Natural killer cell (primary cell): ENCODE measurements at regions not wholly inside any gene's neighbourhood (a gene's known extent, or its start where the extent isn't known, plus 50 kb on each side); places are given as distances from the start of the nearest gene placed in this dataset.

ENCODE experiments used
- ATAC-seq, 3 donors: fragments of 150-1000 bp in 2 of 3; fragments of 200-7000 bp in 1 of 3; cut with Tn5 transposase; 1 replicate in 1 of 3; 2 replicates in 2 of 3; pipeline ENCODE4 v1.10.0; 2021; ENCODE audit warnings: mild to moderate bottlenecking in 2 of 3, moderate library complexity in 2 of 3
- DNase-seq, 2 donors: peaks; one replicate each; pipeline versions ENCODE4 v3.0.0 to v3.0.0-alpha.2; 2013 to 2021; ENCODE audit warnings: mixed read lengths in 1 of 2
- H3K27ac ChIP-seq: one replicate; pipeline ENCODE4 v1.5.1; 2013; ENCODE audit warnings: mild to moderate bottlenecking, low read length
- H3K27me3 ChIP-seq: one replicate; pipeline ENCODE4 v1.6.1; 2013; ENCODE audit warnings: low read length; ENCODE audit not compliant: control insufficient read depth, insufficient read depth
- H3K36me3 ChIP-seq: one replicate; pipeline ENCODE4 v1.6.1; 2013; ENCODE audit warnings: low read length; ENCODE audit not compliant: control insufficient read depth, insufficient read depth
- H3K4me1 ChIP-seq: one replicate; pipeline ENCODE4 v1.6.1; 2013; ENCODE audit warnings: low read length; ENCODE audit not compliant: control insufficient read depth, insufficient read depth
- H3K4me3 ChIP-seq: one replicate; pipeline ENCODE4 v1.5.1; 2013; ENCODE audit warnings: low read length
- H3K9me3 ChIP-seq: one replicate; pipeline ENCODE4 v1.6.1; 2013; ENCODE audit warnings: low read length; ENCODE audit not compliant: control insufficient read depth, insufficient read depth
- H3K27ac Mint-ChIP-seq, 2 donors: one replicate each; pipeline ENCODE4 v1.8.0; 2022; ENCODE audit warnings: mild to moderate bottlenecking in 2 of 2, mixed read lengths in 2 of 2, moderate library complexity in 1 of 2
- H3K27me3 Mint-ChIP-seq, 2 donors: one replicate each; pipeline ENCODE4 v1.8.0; 2022; ENCODE audit warnings: low read depth in 2 of 2, mixed read lengths in 2 of 2
- H3K36me3 Mint-ChIP-seq: one replicate; pipeline ENCODE4 v1.8.0; 2022; ENCODE audit warnings: mixed read lengths
- H3K4me1 Mint-ChIP-seq, 2 donors: one replicate each; pipeline ENCODE4 v1.8.0; 2022; ENCODE audit warnings: mixed read lengths in 2 of 2
- H3K4me3 Mint-ChIP-seq: one replicate; pipeline ENCODE4 v1.8.0; 2022; ENCODE audit warnings: mild to moderate bottlenecking, moderate library complexity, mixed read lengths
- H3K9me3 Mint-ChIP-seq, 2 donors: one replicate each; pipeline ENCODE4 v1.8.0; 2022; ENCODE audit warnings: mixed read lengths in 2 of 2
- CTCF ChIP-seq: fragments of 200-600 bp; IDR thresholded peaks from one replicate; pipeline ENCODE4 v1.8.0; 2022; ENCODE audit warnings: antibody characterized with exemption
- WGBS: methylation state at CpG from one replicate; pipeline ENCODE4 v1.1.7; 2013; ENCODE audit warnings: missing lambda C conversion rate; ENCODE audit not compliant: insufficient coverage; 5-methylcytosine and 5-hydroxymethylcytosine counted together
- intact Hi-C: fragments of 100-400 bp; cut with micrococcal nuclease; formaldehyde crosslinking; loops from one replicate; pipeline ENCODE4 v1.14.2; 2022

DNA sequence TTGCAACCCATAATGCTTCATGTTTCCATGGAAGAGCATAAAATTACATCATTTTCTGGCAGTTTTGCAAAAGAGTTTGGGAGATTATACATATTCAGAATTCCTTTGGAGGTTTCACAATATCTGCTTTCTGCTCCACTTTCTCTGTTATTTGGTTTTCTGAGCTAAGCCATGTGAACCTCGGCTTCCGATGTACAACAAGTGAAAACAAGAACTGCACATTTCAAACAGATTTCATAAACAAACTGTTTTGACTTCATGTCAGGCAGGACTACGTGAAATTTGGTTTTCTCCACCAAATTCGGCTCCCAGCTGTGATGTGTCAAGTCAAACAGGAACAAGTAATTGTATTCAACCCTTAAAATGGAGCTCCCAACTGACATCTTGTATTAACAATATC is 609.8 kb downstream of the IRX1 start:
- no peak for TF ChIP-seq CTCF
- DNase-seq = no peak
- Mint-ChIP-seq H3K4me3 (no peak overlapping the region), H3K36me3 (no peaks in the 10 kb centered on the region), H3K9me3 (no peaks in the 10 kb centered on the region), H3K27ac (no peak overlapping the region), H3K4me1 (no peaks in the 10 kb centered on the region), H3K27me3 (no peaks in the 10 kb centered on the region)
- no peak overlapping the region for H3K4me3 ChIP-seq
- 64% methylated on average over 4 of the region's 4 CpGs for WGBS
- H3K27ac ChIP-seq = no peak overlapping the region
- intact Hi-C loops = no loop called here
- H3K9me3 ChIP-seq = peaks cover 5% of the 10 kb centered on the region
- H3K36me3 ChIP-seq = no peaks in the 10 kb centered on the region
- H3K4me1 ChIP-seq = no peaks in the 10 kb centered on the region
- H3K27me3 ChIP-seq = no peaks in the 10 kb centered on the region
- no peak for ATAC-seq

GRCh38 chr5:4206127-4206526 is 610.5 kb downstream of the IRX1 start:
- no peak for TF ChIP-seq CTCF
- WGBS = 63% methylated on average over 1 of the region's 1 CpG
- intact Hi-C loops = no loop called here
- Mint-ChIP-seq H3K4me3 (no peak overlapping the region), H3K27ac (no peak overlapping the region), H3K4me1 (no peaks in the 10 kb centered on the region), H3K9me3 (no peaks in the 10 kb centered on the region), H3K27me3 (no peaks in the 10 kb centered on the region), H3K36me3 (no peaks in the 10 kb centered on the region)
- Histone ChIP-seq H3K4me3 (no peak overlapping the region), H3K36me3 (no peaks in the 10 kb centered on the region), H3K4me1 (no peaks in the 10 kb centered on the region), H3K9me3 (peaks cover 5% of the 10 kb centered on the region), H3K27ac (no peak overlapping the region), H3K27me3 (no peaks in the 10 kb centered on the region)
- ATAC-seq = no peak
- DNase-seq = no peak

- DNase-seq (no peak), ATAC-seq (no peak)
- Mint-ChIP-seq H3K36me3 (no peaks in the 10 kb centered on the region), H3K4me1 (no peaks in the 10 kb centered on the region), H3K27ac (no peak overlapping the region), H3K27me3 (no peaks in the 10 kb centered on the region), H3K4me3 (no peak overlapping the region), H3K9me3 (no peaks in the 10 kb centered on the region)
- Histone ChIP-seq H3K4me1 (no peaks in the 10 kb centered on the region), H3K4me3 (no peak overlapping the region), H3K27ac (no peak overlapping the region), H3K9me3 (peaks cover 5% of the 10 kb centered on the region), H3K36me3 (no peaks in the 10 kb centered on the region), H3K27me3 (no peaks in the 10 kb centered on the region)
- 92% methylated on average over 20 of the region's 20 CpGs for WGBS
- intact Hi-C loops = no loop called here
- TF ChIP-seq CTCF = no peak
Observed at GRCh38 chr5:4207486-4207885, 611.9 kb downstream of the IRX1 start.

- no peak for ATAC-seq
- WGBS = 93% methylated on average over 2 of the region's 2 CpGs
- no peaks in the 10 kb centered on the region for H3K9me3 Mint-ChIP-seq
Observed at GRCh38 chr5:4208537-4208936, 612.9 kb downstream of the IRX1 start.

More at GRCh38 chr5:4208537-4208936, 612.9 kb downstream of the IRX1 start:
- Histone ChIP-seq H3K4me3 (no peak overlapping the region), H3K4me1 (no peaks in the 10 kb centered on the region), H3K27ac (no peak overlapping the region), H3K27me3 (no peaks in the 10 kb centered on the region), H3K9me3 (peaks cover 6% of the 10 kb centered on the region), H3K36me3 (no peaks in the 10 kb centered on the region)
- no peaks in the 10 kb centered on the region for H3K4me1 Mint-ChIP-seq
- H3K27me3 Mint-ChIP-seq = no peaks in the 10 kb centered on the region
- no peak overlapping the region for H3K4me3 Mint-ChIP-seq
- no peak for DNase-seq
- H3K27ac Mint-ChIP-seq = no peak overlapping the region
- intact Hi-C loops = no loop called here
- H3K36me3 Mint-ChIP-seq = no peaks in the 10 kb centered on the region
- TF ChIP-seq CTCF = no peak
